ENCODE measurements at regions not wholly inside any gene's neighbourhood (a gene's known extent, or its start where the extent isn't known, plus 50 kb on each side); places are given as distances from the start of the nearest gene placed in this dataset.

DNA sequence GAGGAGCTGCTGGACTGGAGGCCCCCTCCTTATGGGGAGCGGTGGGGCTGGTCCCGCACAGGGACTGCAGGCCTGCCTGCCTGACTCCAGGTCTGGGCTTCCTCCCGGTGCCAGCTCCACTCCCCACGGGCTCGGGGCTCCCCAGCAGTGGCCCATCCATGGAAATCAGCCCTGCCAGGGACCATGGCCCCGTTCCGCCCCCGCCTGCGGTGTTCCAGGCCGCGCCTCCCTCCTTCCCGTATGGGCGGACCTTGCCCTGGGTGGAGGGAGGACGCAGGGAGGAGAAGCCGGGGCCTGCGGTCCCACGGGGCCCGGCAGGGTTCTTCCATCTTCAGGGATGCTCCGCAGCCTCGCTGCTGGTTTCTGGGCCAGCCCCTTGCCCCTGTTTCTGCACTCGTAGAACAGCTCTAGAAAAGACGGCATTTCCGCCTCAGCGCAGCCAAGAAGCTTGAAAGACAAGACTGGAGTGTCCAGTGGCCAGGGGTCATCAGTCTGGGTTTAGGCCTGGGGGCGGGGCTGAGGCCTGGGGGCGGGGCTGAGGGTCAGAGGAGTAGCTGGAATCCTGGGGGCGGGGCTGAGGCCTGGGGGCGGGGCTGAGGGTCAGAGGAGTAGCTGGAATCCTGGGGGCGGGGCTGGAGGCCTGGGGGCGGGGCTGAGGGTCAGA is 1330.6 kb downstream of the BRD1 start:
- Mint-ChIP-seq H3K4me3 (no peak overlapping the region), H3K27ac (no peak overlapping the region), H3K36me3 (no peaks in the 10 kb centered on the region), H3K27me3 (ENCODE audit: low read depth in 2 of 2) (peaks cover 13 to 17% of the 10 kb centered on the region in 2 donors), H3K4me1 (no peaks in the 10 kb centered on the region), H3K9me3 (no peaks in the 10 kb centered on the region)
- TF ChIP-seq, protein P1, sequence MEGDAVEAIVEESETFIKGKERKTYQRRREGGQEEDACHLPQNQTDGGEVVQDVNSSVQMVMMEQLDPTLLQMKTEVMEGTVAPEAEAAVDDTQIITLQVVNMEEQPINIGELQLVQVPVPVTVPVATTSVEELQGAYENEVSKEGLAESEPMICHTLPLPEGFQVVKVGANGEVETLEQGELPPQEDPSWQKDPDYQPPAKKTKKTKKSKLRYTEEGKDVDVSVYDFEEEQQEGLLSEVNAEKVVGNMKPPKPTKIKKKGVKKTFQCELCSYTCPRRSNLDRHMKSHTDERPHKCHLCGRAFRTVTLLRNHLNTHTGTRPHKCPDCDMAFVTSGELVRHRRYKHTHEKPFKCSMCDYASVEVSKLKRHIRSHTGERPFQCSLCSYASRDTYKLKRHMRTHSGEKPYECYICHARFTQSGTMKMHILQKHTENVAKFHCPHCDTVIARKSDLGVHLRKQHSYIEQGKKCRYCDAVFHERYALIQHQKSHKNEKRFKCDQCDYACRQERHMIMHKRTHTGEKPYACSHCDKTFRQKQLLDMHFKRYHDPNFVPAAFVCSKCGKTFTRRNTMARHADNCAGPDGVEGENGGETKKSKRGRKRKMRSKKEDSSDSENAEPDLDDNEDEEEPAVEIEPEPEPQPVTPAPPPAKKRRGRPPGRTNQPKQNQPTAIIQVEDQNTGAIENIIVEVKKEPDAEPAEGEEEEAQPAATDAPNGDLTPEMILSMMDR (IDR thresholded peaks at IDR 0.05): no peak
- H3K4me1 ChIP-seq (ENCODE audit: control insufficient read depth, insufficient read depth, low read length): no peaks in the 10 kb centered on the region
- no peaks in the 10 kb centered on the region for H3K9me3 ChIP-seq (ENCODE audit: control insufficient read depth, insufficient read depth, low read length)
- H3K27ac ChIP-seq (ENCODE audit: low read length): no peak overlapping the region
- DNase-seq (no peak), ATAC-seq (no peak)
- peaks cover 3% of the 10 kb centered on the region for H3K27me3 ChIP-seq (ENCODE audit: control insufficient read depth, insufficient read depth, low read length)
- intact Hi-C loops (cut with micrococcal nuclease): no loop called here
- 96% methylated on average over 24 of the region's 30 CpGs for WGBS (ENCODE audit: insufficient coverage)
- H3K36me3 ChIP-seq (ENCODE audit: control insufficient read depth, insufficient read depth, low read length): no peaks in the 10 kb centered on the region
- no peak overlapping the region for H3K4me3 ChIP-seq (ENCODE audit: low read length)

GRCh38 chr22:48496226-48496845 is 1331.3 kb downstream of the BRD1 start:
- DNase-seq (no peak), ATAC-seq (no peak)
- Mint-ChIP-seq H3K27ac (no peak overlapping the region), H3K27me3 (ENCODE audit: low read depth in 2 of 2) (peaks cover 21 to 24% of the 10 kb centered on the region in 2 donors), H3K36me3 (no peaks in the 10 kb centered on the region), H3K4me1 (no peaks in the 10 kb centered on the region), H3K4me3 (no peak overlapping the region), H3K9me3 (no peaks in the 10 kb centered on the region)
- Histone ChIP-seq H3K9me3 (ENCODE audit: control insufficient read depth, insufficient read depth, low read length) (no peaks in the 10 kb centered on the region), H3K4me3 (ENCODE audit: low read length) (no peak overlapping the region), H3K4me1 (ENCODE audit: control insufficient read depth, insufficient read depth, low read length) (no peaks in the 10 kb centered on the region), H3K27ac (ENCODE audit: low read length) (no peak overlapping the region), H3K27me3 (ENCODE audit: control insufficient read depth, insufficient read depth, low read length) (peaks cover 8% of the 10 kb centered on the region), H3K36me3 (ENCODE audit: control insufficient read depth, insufficient read depth, low read length) (no peaks in the 10 kb centered on the region)
- 88% methylated on average over 16 of the region's 16 CpGs for WGBS (ENCODE audit: insufficient coverage)
- TF ChIP-seq, protein P1 (IDR thresholded peaks at IDR 0.05): no peak
- intact Hi-C loops (cut with micrococcal nuclease): no loop called here

GRCh38 chr22:48495751-48496080 is 1332.0 kb downstream of the BRD1 start:
- TF ChIP-seq, protein P1 (IDR thresholded peaks at IDR 0.05): no peak
- Mint-ChIP-seq H3K27ac (no peak overlapping the region), H3K4me3 (no peak overlapping the region), H3K9me3 (no peaks in the 10 kb centered on the region), H3K27me3 (ENCODE audit: low read depth in 2 of 2) (peaks cover 27 to 29% of the 10 kb centered on the region in 2 donors), H3K36me3 (no peaks in the 10 kb centered on the region), H3K4me1 (no peaks in the 10 kb centered on the region)
- intact Hi-C loops (cut with micrococcal nuclease): no loop called here
- H3K36me3 ChIP-seq (ENCODE audit: control insufficient read depth, insufficient read depth, low read length): no peaks in the 10 kb centered on the region
- DNase-seq: no peak
- H3K4me1 ChIP-seq (ENCODE audit: control insufficient read depth, insufficient read depth, low read length): peaks cover 4% of the 10 kb centered on the region
- no peak for ATAC-seq
- H3K4me3 ChIP-seq (ENCODE audit: low read length): no peak overlapping the region
- WGBS (ENCODE audit: insufficient coverage): 93% methylated on average over 8 of the region's 8 CpGs
- H3K27me3 ChIP-seq (ENCODE audit: control insufficient read depth, insufficient read depth, low read length): peaks cover 14% of the 10 kb centered on the region
- H3K9me3 ChIP-seq (ENCODE audit: control insufficient read depth, insufficient read depth, low read length): no peaks in the 10 kb centered on the region
- H3K27ac ChIP-seq (ENCODE audit: low read length): no peak overlapping the region
